HG03432 (cell line): ENCODE measurements at regions not wholly inside any gene's neighbourhood (a gene's known extent, or its start where the extent isn't known, plus 50 kb on each side); places are given as distances from the start of the nearest gene placed in this dataset.

ENCODE experiments used
- ATAC-seq: cut with Tn5 transposase; IDR thresholded peaks from one replicate; pipeline ENCODE4 v1.9.1; 2021; ENCODE audit warnings: mild to moderate bottlenecking, moderate library complexity; ENCODE audit not compliant: unreplicated experiment

GRCh38 chr10:44064987-44065787, 319.7 kb downstream of the CXCL12 start:
- no peak for ATAC-seq

GRCh38 chr10:44064317-44064716, 320.6 kb downstream of the CXCL12 start:
- ATAC-seq, result no peak

GRCh38 chr10:44063686-44064085, 321.2 kb downstream of the CXCL12 start:
- ATAC-seq, result no peak

GRCh38 chr10:44060719-44061118, 324.2 kb downstream of the CXCL12 start:
- ATAC-seq, result no peak

- ATAC-seq, result no peak
These were observed 324.7 kb downstream of the CXCL12 start for GRCh38 chr10:44060221-44060620.

- ATAC-seq, result no peak
These were observed 326.6 kb downstream of the CXCL12 start for GRCh38 chr10:44058259-44058658.

- no peak for ATAC-seq
These were observed 327.7 kb downstream of the CXCL12 start for GRCh38 chr10:44056967-44057805.

- ATAC-seq, result no peak
These were observed 328.7 kb downstream of the CXCL12 start for GRCh38 chr10:44056206-44056605.

- ATAC-seq, result no peak
These were observed 330.9 kb downstream of the CXCL12 start for GRCh38 chr10:44054046-44054445.

GRCh38 chr10:44053391-44053790, 331.5 kb downstream of the CXCL12 start:
- ATAC-seq, result no peak

- no peak for ATAC-seq
These were observed 333.1 kb downstream of the CXCL12 start for GRCh38 chr10:44051584-44052385.

- no peak for ATAC-seq
These were observed 333.8 kb downstream of the CXCL12 start for GRCh38 chr10:44051091-44051490.

GRCh38 chr10:44049301-44050015, 335.4 kb downstream of the CXCL12 start:
- ATAC-seq, result no peak

- ATAC-seq, result no peak
These were observed 337.5 kb downstream of the CXCL12 start for GRCh38 chr10:44047361-44047760.

GRCh38 chr10:44046605-44047004, 338.3 kb downstream of the CXCL12 start:
- no peak for ATAC-seq

GRCh38 chr10:44045020-44045419, 339.9 kb downstream of the CXCL12 start:
- ATAC-seq, result no peak

- ATAC-seq, result no peak
These were observed 340.3 kb downstream of the CXCL12 start for GRCh38 chr10:44044549-44044948.

GRCh38 chr10:44043646-44044375, 341.1 kb downstream of the CXCL12 start:
- ATAC-seq, result no peak

- ATAC-seq, result no peak
These were observed 341.8 kb downstream of the CXCL12 start for GRCh38 chr10:44042926-44043602.
